WERI-Rb-1 (cell line): ENCODE measurements at regions not wholly inside any gene's neighbourhood (a gene's known extent, or its start where the extent isn't known, plus 50 kb on each side); places are given as distances from the start of the nearest gene placed in this dataset.

Experiments used
- DNase-seq: peaks from one replicate; pipeline ENCODE4 v3.0.0-alpha.2; 2020
- H3K27ac ChIP-seq: fragments of 250-450 bp; sonication (Bioruptor Pico); 2 replicates; pipeline ENCODE4 v1.5.1; 2020; ENCODE audit warnings: mild to moderate bottlenecking, moderate library complexity
- H3K27me3 ChIP-seq: fragments of 250-450 bp; sonication (Bioruptor Pico); 2 replicates; pipeline ENCODE4 v1.5.1; 2021; ENCODE audit warnings: mild to moderate bottlenecking, low read depth, moderate library complexity; ENCODE audit not compliant: insufficient read depth, severe bottlenecking
- H3K36me3 ChIP-seq: fragments of 250-450 bp; sonication (Bioruptor Pico); 2 replicates; pipeline ENCODE4 v1.5.1; 2020; ENCODE audit warnings: mild to moderate bottlenecking, moderate library complexity
- H3K4me3 ChIP-seq: 2 replicates; pipeline ENCODE4 v1.5.1; 2011; ENCODE audit warnings: low read depth, mild to moderate bottlenecking, control low read depth, low read length
- H3K9me3 ChIP-seq: fragments of 250-450 bp; sonication (Bioruptor Pico); 2 replicates; pipeline ENCODE4 v1.5.1; 2021; ENCODE audit warnings: mild to moderate bottlenecking, moderate library complexity; ENCODE audit not compliant: severe bottlenecking
- TF ChIP-seq, protein P1 (sequence below): IDR thresholded peaks from 2 replicates; pipeline ENCODE4 v1.5.1; 2011; ENCODE audit warnings: low read depth, mild to moderate bottlenecking, control low read depth, inconsistent platforms, low read length

DNA sequence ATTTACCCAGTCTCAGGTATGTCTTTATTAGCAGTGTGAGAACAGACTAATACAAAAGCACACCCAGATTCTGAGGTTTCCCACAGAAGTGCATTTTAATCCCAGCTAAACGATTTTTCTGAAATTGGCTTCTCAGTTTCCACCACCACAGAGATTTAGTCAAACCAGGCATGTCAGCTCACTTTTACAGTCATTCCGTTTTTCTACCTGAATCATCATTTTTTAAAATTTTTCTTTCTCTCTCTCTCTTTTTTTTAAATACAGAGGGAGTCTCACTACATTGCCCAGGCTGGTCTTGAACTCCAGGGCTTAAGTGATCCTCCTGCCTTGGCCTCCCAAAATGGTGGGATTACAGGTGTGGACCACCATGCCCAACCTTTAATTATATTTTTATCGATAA is 389.1 kb downstream of the HAPSTR1 start:
- Histone ChIP-seq H3K36me3 (no peaks in the 10 kb centered on the region), H3K27me3 (no peaks in the 10 kb centered on the region), H3K9me3 (no peaks in the 10 kb centered on the region), H3K4me3 (no peak overlapping the region), H3K27ac (no peak overlapping the region)
- TF ChIP-seq, protein P1, sequence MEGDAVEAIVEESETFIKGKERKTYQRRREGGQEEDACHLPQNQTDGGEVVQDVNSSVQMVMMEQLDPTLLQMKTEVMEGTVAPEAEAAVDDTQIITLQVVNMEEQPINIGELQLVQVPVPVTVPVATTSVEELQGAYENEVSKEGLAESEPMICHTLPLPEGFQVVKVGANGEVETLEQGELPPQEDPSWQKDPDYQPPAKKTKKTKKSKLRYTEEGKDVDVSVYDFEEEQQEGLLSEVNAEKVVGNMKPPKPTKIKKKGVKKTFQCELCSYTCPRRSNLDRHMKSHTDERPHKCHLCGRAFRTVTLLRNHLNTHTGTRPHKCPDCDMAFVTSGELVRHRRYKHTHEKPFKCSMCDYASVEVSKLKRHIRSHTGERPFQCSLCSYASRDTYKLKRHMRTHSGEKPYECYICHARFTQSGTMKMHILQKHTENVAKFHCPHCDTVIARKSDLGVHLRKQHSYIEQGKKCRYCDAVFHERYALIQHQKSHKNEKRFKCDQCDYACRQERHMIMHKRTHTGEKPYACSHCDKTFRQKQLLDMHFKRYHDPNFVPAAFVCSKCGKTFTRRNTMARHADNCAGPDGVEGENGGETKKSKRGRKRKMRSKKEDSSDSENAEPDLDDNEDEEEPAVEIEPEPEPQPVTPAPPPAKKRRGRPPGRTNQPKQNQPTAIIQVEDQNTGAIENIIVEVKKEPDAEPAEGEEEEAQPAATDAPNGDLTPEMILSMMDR, result no peak
- DNase-seq, result no peak

DNA sequence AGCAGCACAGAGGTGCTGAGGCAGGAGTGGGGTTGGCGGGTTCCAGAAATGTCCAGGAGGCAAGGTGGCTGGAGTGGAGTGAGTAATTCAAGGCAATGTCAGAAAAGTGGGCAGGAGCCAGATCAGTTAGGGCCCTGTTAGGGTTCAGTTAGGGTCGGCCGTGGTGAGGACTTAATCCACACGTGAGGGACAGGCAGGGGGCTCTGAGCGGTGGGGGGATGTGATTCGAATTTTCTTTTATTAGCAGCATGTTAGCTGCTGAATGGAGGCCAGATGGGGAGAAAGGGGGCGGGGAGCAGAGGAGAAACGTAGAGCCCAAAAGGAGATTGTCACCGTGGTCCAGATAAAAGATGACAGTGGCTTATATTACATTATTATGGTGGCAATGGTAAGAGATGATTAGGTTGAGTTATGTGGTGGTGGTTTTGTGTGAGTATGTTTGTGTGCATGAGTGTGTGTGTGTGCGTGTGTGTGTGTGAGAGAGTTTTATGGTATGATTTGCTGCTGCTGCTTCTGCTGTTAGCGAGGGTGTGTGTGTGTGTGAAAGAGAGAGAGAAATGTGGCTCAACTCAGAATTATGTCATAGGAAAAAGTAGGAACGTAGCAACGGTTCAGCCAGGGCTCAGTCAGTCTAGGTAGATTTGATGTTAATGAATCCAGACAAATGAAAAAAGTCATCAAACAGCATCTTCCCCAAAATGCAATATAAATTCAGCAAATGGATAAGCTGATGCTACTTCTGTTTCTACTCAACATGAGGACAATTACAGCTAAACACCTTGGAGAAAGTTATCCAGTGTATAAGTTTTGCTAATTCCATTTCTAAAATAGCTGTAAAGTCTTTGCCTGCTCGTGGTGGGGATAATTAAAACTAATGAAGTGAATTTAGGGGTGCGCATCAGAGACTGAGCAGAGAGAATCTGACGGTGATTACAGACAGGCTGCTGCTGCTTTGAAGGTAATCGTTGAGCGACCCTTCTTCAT is 390.6 kb downstream of the HAPSTR1 start:
- TF ChIP-seq, protein P1, result no peak

DNA sequence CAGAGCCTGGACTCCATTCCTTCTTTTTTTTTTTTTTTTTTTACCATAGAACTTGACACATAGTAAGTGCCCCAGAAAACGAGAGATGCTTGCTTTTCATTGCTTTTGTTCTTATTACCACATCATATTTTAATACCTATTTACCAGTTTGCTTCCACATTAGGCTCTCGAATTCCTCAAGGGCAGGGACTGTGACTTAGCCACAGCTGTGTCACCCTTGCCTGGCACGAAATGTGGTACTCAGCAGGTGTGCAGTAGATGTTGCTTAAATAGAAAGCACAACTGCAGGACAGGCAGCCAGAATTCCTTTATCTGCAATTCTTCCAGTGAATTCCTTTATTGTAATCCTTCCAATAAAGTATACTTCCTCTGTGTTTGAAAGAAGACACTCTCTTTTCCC is 393.0 kb downstream of the HAPSTR1 start:
- H3K4me3 ChIP-seq, result no peak overlapping the region
- H3K27ac ChIP-seq, result no peak overlapping the region
- no peaks in the 10 kb centered on the region for H3K9me3 ChIP-seq
- no peaks in the 10 kb centered on the region for H3K36me3 ChIP-seq
- no peak for DNase-seq
- no peaks in the 10 kb centered on the region for H3K27me3 ChIP-seq
- TF ChIP-seq, protein P1, result no peak

More for the DNA sequence above, 390.6 kb downstream of the HAPSTR1 start:
- Histone ChIP-seq H3K9me3 (no peaks in the 10 kb centered on the region), H3K36me3 (no peaks in the 10 kb centered on the region), H3K27me3 (no peaks in the 10 kb centered on the region), H3K27ac (no peak overlapping the region), H3K4me3 (no peak overlapping the region)
- peak; percentile 61 for DNase-seq

DNA sequence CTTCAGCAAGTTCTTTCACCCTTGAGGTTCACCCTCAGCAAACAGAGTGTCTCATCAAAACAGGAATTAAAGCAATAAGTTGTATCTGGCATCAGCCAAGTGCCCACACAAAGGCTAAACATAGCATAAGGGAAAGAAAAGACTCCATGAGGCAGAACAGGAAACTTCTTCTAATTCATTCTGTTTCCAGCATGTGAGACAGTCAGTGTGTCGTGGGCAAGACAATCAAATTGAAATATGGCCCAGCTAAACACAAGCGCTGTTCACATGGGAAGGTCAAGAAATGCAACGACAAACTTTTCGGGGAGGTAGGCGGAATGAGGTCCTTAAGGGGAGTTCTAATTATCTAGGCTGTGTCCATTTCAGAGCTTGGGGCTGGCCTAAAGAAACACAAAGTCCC is 393.4 kb downstream of the HAPSTR1 start:
- H3K9me3 ChIP-seq, result no peaks in the 10 kb centered on the region
- no peak overlapping the region for H3K4me3 ChIP-seq
- TF ChIP-seq, protein P1, result no peak
- H3K27me3 ChIP-seq, result no peaks in the 10 kb centered on the region
- no peak for DNase-seq
- H3K27ac ChIP-seq, result no peak overlapping the region
- H3K36me3 ChIP-seq, result no peaks in the 10 kb centered on the region

DNA sequence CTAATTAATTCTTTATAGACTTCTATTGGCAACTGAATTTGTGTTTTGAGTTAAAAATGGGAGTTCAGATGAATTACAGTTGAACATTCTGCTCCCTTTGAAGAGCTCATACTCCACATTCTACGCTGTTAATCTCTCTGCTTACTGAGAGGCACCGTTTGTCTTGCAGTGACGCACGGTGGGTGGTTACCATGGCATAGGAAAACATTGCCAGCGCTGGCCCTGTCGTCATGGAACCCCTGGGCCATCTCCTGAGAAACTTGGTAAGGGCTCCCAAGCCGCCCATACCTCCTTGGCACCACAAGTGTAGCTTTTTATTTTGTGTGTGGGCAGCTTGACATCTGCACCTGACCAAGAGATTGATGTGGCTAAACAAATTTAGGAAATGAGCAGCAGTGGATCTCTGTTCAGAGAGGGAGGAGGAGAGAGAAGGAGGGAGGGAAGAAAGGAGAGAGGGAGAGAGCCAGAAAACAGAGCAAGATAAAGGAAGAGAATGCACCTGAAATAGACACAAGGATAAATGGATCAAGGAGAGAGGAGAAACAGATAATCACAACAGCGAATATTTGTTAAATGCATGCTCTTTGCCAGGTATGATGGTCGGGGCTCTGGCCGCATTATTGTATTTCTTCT is 398.5 kb downstream of the HAPSTR1 start:
- TF ChIP-seq, protein P1, result no peak
- no peak for DNase-seq
- no peaks in the 10 kb centered on the region for H3K9me3 ChIP-seq
- H3K4me3 ChIP-seq, result no peak overlapping the region
- no peak overlapping the region for H3K27ac ChIP-seq
- no peaks in the 10 kb centered on the region for H3K27me3 ChIP-seq
- no peaks in the 10 kb centered on the region for H3K36me3 ChIP-seq
